Prostate gland (tissue), 2 donors: ENCODE measurements at regions not wholly inside any gene's neighbourhood (a gene's known extent, or its start where the extent isn't known, plus 50 kb on each side); places are given as distances from the start of the nearest gene placed in this dataset.
A peak's percentile ranks its signal among the peaks of the same experiment; 100 is the strongest.

Experiments used
- CTCF ChIP-seq, 4 experiments: fragments of 200-600 bp in 2 of 4; fragments of 450-650 bp in 2 of 4; sonication (generic) in 2 of 4; IDR thresholded peaks; 1 replicate in 3 of 4; 2 replicates in 1 of 4; pipeline ENCODE4 v1.5.1; 2016 to 2019; ENCODE audit warnings: antibody characterized with exemption in 4 of 4, mild to moderate bottlenecking in 2 of 4, moderate library complexity in 2 of 4
- POLR2A ChIP-seq: fragments of 450-650 bp; IDR thresholded peaks from one replicate; pipeline ENCODE4 v1.6.1; 2016; ENCODE audit warnings: antibody characterized with exemption, mild to moderate bottlenecking
- POLR2AphosphoS5 ChIP-seq: sonication (generic); formaldehyde crosslinking; IDR thresholded peaks from one replicate; pipeline ENCODE4 v1.6.1; 2017; ENCODE audit warnings: antibody characterized with exemption

- TF ChIP-seq CTCF (IDR thresholded peaks at IDR 0.05) = peak in 3 of 4 experiments; percentile 28 to 52 (median 46)
- no peak for TF ChIP-seq POLR2AphosphoS5
- TF ChIP-seq POLR2A = no peak
Measured at GRCh38 chr3:102536456-102536855, 101.6 kb downstream of the ZPLD1 start.
